HG02610 (cell line): ENCODE measurements at regions not wholly inside any gene's neighbourhood (a gene's known extent, or its start where the extent isn't known, plus 50 kb on each side); places are given as distances from the start of the nearest gene placed in this dataset.
A peak's percentile ranks its signal among the peaks of the same experiment; 100 is the strongest.

ENCODE experiments used
- ATAC-seq: cut with Tn5 transposase; IDR thresholded peaks from one replicate; pipeline ENCODE4 v1.9.1; 2021; ENCODE audit warnings: mild to moderate bottlenecking, moderate library complexity; ENCODE audit not compliant: unreplicated experiment

DNA sequence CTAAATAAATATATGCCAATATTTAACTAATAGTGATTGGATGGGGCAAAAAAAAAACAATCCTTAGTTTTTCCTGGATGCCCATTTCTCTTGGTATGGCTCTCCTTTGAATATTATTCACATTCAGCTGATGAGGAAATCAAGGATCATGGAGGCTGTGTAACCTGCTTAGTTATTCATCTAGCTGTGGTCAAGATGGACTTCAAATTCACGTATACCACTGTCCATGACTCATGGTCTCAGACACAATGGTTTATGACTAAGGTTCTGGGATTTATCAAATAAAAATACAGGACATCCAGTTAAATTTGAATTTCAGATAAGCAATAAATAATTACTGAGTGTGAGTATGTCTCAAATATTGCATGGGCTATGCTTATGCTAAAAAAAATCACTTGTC, 191.5 kb upstream of the CELF2 start:
- ATAC-seq: no peak

DNA sequence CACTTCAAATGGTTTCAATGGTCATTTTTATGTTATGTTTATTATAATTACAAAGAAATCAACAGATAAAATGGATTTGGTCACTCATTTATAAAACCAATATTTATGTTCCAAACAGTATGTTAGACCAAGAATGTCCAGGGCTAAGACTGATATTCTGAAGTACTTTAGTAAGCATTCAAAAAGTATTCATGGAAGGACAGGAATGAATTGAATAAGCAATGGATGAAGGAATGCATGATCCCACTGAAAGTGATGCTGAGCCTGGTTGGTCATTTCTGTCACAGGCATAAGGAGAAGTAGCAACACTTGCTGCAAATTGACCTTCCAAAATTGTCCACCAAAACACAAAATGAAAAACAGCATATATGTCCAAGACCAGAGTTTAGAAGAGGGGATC, 189.0 kb upstream of the CELF2 start:
- no peak for ATAC-seq

DNA sequence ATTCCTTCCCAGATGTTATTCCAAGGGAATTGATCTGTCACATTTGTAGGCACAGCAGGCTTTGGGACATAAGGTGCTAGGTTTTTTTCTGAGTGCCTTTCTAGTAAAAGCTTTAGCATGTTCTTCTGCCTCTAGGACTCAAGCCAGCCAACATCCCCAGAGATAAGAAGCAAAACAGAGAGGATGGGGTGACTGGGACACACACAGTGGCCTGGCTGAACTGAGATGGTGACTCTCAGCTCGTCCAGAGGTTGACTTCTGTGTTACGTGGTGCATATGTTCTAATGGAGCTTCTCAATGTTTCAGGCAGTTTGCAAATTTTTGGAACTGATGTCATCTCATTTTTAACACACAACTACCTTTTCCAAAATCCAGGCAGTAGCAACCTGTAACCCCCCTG, 188.1 kb upstream of the CELF2 start:
- ATAC-seq: no peak

DNA sequence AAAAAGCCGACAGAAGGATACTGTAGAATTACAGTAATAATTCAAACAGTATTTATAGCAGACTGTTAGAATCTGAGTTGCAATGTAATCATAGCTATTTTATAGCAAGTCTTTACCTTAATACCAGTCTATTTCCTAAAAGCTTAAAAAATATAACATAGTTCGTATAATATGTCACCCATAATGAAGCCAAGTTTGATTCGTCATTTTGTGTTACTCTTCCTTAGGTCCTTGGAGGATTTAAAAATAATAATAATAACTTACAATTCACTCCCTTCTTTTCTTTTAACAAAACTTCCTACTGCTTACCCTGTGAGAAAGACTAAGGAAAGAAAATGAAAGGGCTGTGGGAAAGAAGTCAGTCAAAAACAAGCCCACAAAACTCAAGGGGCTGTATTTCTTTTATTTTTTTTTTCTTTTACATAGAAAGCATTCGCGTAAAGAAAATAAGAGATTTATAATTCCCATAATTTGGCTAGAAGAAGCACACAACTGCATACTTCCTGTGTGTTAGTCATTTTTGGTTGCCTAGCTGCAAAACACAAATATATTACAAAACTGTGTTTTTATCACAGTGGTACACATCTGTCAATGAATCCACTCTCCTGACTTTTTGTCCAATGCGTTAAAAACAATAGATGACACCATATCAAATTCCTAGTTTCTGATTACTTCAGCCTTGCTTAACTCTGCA, 187.2 kb upstream of the CELF2 start:
- no peak for ATAC-seq

DNA sequence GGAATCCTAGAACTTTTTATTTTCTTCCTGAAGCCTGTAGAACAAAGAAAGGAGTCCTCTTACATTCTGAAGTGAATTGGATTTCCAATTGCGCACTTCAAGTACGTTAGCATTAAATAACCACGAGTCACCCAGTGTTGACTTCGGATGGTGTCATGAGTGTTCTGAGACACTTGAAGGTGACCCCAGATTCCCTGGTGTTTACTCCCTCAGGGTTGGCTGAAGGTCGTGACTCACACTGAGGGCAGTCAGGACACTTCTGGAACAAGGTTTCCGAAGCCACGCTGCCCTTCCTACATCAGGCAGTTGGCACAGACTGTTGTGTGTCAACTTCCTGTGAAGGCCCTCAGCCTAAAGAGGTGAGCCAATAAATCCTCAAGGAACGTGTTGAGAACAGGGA, 186.6 kb upstream of the CELF2 start:
- no peak for ATAC-seq

DNA sequence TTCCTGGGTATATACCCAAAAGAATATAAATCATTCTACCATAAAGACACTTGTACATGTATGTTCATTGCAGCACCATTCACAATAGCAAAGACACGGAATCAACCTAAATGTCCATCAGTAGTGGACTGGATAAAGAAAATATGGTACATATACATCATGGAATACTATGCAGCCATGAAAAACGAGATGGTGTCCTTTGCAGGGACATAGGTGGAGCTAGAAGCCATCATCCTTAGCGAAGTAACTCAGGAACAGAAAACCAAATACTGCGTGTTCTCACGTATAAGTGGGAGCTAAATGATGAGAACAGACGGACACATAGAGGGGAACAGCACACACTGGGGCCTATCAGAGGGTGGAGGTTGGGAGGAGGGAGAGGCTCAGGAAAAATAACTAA, 183.7 kb upstream of the CELF2 start:
- ATAC-seq: no peak

DNA sequence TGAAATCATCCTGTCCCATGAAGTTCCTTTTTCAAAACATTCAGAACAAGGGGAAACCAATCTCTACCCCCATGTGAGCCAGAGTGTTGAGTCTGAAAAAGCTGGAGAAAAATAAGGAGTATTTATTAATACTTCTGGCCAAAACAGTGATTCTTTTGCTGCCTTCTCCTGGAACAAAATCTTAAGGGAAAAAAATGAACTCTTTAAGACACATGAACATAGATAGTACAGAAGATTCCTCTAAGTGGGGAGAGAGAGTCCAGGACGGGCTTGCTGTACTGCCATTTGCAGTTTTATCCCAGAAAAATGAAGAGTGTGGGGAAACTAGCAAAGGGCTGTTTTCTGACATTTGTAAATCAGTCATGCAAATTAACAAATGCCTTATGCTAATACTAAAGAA, 173.4 kb upstream of the CELF2 start:
- no peak for ATAC-seq

DNA sequence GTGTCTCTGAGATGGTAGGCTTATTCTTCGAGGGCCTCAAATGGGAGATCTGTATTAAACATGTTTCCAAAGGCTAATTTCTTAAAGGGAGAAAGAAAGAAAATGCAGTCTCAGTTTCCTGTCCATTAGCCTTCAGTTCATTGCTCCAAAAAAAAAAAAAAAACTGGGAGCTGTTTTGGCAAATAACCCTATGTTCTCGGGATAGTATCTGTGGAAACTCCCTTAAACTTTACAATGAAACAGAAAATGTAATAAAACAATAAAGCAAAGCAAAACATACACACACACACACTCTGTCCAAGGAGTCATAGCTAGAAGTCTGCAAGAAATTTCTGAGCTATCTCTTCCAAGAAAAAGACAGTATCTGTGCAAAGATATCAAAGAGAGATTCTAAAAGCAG, 172.5 kb upstream of the CELF2 start:
- no peak for ATAC-seq

DNA sequence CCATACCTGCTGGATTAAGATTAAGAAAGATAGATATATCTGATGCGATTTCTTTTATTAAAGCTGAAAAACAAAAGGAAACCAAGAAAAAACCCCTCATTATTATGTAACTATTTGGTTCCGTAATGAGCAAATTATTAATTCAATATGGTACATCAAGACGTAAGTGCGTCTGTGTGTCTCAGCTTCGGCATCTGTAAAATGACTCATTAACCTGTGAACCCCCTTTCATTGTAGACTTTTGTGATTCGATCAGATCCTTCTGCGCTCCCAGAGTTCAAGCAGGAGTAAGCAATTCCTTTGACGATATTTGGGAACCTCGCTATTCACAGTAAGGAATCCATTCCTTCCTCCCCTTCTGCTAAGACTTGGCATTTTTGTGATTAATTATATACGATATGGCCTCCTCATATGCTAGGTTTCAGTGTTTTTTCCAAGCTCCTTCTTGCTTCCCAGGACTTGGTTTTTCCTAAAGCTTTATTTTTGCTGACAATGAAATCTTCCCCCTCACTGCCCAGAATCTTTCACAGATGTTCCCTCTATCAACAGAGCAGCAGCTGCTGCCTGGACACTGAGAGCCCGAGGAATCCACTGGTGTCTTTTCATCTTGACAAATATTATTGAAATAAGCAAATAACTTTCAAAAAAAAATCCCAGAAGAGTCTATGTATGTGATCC, 171.7 kb upstream of the CELF2 start:
- no peak for ATAC-seq

DNA sequence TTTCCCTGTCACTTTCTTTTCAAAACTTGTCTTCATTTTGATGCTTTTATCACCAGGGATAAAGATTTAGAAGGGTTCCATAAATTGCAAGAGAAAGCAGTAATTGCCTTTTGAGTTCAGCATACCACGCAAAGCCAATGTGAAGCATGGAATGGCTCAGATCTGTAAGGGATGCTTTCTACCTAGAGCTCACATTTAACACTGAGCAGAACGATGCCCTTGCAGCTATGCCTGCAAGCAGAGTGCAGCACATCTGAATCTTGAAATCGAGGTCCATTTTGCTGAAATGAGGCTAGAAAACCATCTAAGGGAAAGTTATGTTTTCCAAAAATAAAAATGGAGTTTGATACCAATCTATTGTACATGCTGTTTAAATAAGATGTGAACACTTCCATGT, 171.2 kb upstream of the CELF2 start:
- no peak for ATAC-seq

DNA sequence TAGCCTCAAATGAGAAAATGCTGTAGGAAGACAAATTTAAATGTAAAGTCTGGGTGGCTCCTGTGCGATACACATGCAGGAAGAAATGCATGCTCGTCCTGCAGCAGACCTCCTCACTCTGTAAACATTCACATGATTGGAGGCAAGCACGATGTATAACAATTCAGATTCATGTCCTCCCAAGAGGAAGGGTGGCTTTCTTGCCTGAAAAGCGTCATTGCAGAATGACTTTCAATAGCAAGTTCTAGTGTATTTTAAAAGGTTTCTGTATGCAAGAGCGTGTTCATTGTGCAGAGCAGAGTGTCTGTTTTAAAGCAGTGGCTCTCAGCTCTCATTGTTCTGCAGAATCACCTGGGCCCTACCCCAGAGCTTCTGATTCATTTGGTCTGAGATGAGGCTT, 170.3 kb upstream of the CELF2 start:
- ATAC-seq: no peak

DNA sequence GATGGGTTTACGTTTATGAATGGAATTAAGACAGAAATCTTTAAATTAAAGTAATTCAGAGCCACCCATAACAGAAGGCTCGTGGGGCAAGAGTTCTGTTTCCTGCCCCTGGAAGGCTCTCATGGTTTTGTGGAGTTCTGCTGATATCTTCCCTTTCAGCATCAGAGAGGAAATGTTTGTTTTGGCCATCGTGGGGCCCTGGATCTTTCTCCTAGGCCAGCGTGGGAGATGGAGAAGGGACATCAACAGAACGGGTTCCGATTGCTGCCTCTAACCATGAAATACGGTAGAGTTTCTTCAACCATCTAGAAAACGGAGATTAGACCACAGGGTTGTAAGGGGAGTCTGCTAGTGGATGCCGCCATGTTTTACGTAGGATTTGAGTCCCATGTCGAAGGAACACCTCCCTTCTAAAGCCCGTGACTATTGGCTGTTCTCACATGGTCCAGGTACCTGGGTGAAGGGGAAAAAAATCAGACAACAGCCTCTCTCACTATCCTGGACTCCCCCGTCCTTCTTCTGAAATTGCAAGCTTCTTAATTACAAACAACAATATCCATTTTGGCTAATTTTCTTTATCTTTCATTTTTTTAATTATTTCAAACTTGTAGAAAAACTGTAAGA, 169.1 kb upstream of the CELF2 start:
- ATAC-seq: no peak

DNA sequence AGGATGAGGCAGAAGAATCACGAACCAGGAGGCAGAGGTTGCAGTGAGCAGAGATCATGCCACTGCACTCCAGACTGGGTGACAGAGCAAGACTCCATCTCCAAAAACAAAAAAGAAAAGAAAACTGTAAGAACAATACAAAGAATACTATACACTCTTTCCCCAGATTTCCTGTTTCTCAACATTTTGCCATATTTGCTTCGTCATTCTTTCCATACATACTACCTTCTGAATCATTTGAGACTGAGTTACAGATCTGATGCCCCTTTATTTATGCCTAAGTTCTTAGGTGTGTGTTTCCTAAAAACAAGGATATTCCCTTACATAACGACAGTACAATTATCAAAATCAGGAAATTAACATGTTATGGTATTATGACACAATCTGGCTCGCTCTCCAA, 168.4 kb upstream of the CELF2 start:
- no peak for ATAC-seq

DNA sequence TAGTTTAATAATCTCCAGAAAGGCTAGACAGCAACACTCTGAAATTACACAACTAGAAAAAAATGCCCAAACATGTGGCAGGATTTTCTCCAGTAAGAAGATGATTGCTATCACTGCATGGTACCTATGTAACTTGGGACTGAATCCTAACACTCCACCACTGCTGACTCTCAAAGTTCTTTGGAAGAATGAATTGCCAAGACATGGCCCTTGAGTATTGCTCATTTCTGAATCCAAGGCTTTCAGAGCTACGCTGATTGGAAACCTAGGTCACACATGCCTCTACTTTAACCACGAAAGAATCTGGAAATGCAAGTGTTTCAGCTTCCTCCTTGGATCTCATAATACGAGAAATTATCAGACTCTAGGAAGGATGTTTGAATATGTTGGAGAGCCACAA, 167.5 kb upstream of the CELF2 start:
- no peak for ATAC-seq

DNA sequence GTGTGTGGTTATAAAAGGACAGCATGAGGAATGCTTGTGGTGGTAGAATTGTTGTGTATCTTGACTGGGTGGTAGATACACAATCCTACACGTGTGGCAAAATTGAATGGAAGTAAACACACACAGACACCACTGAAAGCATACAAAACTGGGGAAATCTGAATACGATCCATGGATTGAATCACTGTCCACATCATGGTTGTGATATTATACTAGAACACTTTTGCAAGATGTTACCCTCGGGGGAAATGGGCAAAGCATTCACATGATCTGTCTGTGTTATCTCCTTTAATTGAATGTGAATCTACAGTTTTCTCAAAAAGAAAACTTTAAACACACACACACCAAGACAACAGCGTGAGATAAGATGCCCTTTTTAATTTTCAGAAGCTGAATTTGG, 165.2 kb upstream of the CELF2 start:
- ATAC-seq: no peak

DNA sequence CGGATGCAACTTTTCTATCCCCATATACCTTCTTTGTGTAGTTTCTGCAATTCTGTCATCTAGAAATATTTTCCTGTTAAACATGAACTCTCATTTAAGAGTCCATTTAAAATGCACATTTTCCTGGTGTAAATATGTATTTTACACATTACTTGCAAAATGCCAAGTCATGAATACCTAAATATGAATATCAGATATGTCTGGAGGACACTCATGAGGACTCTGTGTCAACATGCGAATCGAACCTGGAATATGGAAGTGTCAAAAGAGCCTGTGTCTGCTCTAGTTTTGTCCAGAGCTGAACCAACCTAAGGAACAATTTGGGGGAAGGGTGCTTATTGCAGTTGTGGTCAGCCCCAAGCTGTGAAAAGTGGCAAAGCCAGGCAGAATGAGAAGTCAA, 163.7 kb upstream of the CELF2 start:
- no peak for ATAC-seq

DNA sequence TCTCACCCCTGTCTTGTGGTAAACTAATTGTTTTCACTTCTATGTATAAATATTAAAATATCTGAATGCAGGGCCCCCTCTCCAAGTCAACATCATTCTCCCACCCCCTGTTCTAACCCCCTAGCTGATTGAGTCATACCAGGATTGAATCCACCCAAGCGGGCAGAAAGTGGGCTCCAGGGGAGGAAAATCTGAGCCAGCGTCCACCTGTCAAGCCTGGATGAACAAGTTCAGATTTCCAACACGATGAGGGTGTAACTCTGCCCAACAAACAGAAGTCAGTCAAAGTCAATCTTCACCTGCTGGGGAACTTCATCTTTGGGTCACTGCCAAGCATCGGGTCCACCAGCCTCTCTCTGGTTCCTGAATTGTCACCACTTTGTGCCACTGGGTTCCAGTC, 162.9 kb upstream of the CELF2 start:
- ATAC-seq: no peak

DNA sequence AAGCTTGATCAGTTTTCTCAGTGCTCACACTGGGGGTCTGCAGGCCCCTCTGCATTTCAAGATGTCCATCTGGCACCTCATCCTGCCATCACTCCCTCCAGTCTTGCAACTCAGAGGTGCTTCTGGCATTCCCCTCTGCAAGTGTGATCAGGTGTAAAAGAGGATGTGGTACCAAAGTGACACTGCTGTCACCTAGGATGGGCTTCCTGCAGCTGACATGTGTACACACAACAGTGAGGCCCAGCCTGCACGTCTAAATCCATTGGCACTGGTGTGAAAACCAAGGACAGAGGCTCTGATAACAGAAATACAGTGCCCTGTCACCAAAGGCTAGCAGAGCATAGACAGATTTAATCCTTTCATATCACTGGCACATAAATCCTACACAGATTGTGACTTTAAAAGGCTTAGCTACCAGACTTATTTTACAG, 162.5 kb upstream of the CELF2 start:
- ATAC-seq: peak; percentile 72

DNA sequence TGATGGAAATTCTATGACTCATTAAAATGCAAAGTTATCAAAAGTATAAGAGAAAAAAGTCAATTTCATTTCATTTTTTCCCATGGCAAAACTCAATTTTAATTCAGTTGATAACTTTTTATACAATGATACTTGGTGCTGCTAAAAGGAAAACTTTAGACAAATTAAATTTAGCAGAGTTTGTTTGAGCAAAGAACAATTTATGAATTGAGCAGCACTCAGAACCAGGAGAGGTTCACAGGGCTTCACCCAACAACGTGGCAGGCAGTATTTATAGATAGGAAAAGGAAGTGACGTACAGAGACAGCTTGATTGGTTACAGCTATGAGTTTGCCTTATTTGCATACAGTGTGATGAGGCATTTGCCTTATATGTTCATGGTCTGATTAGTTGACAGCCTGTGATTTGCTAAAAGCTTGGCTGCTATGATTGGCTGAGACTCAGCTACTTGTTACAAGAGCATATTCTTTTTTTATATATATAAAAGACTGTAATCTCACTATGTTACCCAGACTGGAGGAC, 157.2 kb upstream of the CELF2 start:
- ATAC-seq: no peak

DNA sequence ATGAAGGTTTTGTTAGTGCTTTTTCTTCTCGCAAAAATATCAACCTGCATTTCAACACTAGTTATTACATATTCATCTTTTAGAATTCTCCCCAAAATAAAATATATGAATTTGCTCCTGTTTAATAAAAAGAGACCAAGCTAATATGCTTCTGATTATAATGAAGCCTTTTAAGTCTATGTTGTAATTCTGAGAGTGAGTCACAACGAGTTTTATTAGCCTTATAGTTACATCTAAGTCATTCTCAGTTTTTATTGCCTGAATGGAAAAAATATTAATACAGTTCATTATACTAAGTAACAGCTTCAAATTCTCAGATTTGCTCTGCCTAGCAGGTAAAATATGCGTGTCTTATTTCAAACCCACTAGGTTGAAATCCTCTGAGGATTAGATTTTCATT, 152.4 kb upstream of the CELF2 start:
- ATAC-seq: no peak

DNA sequence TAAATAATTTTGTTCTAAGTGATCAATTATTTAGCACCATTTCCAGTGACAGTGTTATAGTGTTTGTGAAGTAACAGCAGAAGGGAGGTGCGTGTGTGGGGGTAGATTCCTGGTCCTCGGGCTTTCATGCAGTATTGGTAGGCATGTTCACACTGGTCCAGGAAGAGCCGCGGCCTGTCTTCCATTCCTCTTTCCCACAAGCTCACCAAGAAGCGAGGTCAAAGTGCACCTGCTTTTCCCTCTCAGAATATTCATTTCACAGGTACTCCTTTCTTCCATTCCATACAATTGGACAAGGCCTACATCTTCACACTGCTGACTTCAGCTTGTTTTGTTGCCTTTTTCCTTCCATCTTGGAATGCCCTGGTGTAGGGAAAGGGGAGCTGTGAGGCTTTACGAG, 151.8 kb upstream of the CELF2 start:
- no peak for ATAC-seq

DNA sequence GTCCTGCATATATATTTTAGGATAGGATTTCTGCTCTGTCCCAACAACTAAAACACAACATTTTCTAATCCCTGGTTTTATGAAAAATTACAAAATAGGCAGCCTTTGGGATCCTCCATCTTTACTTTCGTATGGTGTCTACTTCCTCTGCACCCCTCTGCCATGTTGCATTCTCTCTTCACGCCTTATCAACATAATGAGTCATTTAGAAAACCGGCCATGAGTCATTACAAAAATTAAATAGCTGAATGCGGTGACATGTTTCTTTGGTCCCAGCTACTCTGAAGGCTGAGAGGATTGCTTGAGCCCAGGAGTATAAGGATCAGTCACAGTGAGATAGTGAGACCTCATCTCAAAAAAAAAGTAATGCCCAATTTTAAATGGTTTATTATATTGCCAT, 148.1 kb upstream of the CELF2 start:
- ATAC-seq: peak; percentile 67
